C4-2B (cell line): ENCODE measurements at regions not wholly inside any gene's neighbourhood (a gene's known extent, or its start where the extent isn't known, plus 50 kb on each side); places are given as distances from the start of the nearest gene placed in this dataset.
"Not testable (repeated sequence)": the region's sequence is repeated elsewhere in the genome, so short reads cannot be mapped to it uniquely, and the experiment has no call there.

ENCODE experiments used
- CTCF ChIP-seq: fragments of 450-650 bp; conservative IDR thresholded peaks from 2 replicates; pipeline ENCODE4 v1.5.1; 2017; ENCODE audit warnings: mild to moderate bottlenecking
- ZFX ChIP-seq: fragments of 450-650 bp; IDR thresholded peaks from 2 replicates; pipeline ENCODE4 v1.6.1; 2017

GRCh38 chr12:40448523-40448922 is 223.7 kb downstream of the LRRK2 start:
- not testable (repeated sequence) for TF ChIP-seq CTCF, ZFX
